Fibroblast of gingiva (primary cell): ENCODE measurements at regions not wholly inside any gene's neighbourhood (a gene's known extent, or its start where the extent isn't known, plus 50 kb on each side); places are given as distances from the start of the nearest gene placed in this dataset.
A peak's percentile ranks its signal among the peaks of the same experiment; 100 is the strongest.

ENCODE experiments used
- DNase-seq: peaks from one replicate; pipeline ENCODE4 v3.0.0-alpha.2; 2011; ENCODE audit warnings: low read depth

DNA sequence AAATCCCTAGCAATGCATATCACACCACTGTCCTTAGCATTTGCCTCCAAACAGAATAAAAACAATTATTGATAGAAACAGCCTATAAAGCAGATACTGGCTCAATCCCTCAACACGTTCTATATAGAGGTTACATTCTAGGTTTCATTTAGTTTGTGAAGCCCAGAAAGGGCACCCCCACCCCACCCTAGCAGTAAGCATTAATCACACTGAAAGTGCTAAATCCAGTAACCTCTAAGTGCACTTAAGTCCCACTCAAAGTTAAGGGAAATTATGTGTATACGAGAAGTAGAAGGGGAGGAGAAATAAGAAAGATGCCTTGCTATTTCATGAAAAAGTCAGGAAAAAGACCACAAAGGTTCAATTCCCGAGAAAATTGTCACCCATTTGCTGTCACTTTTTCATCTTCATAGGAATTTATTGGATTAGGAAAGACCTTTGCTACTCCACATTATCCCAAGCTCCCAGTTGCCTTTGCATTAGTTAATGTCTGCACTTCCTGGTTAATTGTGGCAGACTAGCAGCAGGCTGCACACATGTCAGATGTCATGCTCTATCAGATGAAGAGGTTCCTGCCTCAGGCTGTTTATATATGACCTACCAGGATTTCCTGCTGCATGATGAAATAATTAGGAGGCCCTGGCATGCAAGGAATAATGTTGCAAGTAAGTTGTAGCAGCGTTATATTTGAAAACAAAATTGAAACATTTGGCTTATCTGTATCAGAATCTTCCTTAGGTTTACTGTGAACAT lies 54.5 kb upstream of the LHX8 start:
- DNase-seq, result peak; percentile 83

DNA sequence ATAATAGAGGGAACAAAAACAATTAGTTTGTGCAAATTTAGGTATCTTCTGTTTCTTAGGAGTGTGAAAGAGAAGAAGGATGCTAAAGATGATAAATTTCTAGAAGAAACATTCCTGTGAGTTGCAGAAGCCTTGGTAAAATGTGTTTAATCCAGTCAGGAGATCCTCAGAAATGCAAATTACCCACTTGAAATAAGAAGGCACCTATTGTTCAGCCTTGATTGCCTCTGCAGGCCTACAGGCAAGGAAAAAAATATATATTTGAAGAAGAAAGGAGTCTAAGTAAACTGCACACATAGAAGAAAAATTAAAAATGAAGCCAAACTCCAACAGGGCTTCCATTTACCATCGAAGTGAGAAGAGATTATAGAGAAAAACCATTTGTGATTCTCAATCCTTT lies 51.0 kb upstream of the LHX8 start:
- no peak for DNase-seq

DNA sequence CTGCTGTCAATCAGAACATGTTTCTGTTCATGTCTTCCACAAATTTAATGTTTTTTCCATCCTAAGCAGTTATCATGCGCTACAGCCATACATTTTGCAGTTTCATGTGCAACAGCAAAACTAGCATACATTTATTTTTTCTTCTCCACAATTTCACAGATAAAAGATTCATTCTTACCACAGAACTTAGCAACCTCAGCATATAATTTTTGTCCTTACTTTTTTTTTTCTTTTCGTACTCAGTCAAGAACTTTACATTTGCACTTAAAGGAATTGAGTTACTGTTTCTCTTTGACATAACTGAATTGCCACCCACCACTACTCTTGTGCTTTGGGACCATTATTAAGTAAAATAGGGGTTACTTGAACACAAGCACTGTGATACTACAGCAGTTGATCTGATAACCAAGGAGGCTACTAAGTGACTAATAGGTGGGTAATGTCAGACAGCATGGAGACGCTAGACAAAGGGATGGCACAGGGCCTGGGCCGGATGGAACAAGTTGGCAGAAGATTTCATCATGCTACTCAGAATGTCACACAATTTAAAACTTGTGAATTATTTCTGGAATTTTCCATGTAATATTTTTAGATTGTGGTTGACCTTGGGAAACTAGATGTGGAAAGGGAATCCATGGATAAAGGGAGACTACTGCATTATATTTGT lies 50.2 kb upstream of the LHX8 start:
- DNase-seq, result peak; percentile 88
